SKM-1 treated with dmso at 0.1 percent for 144 hours (cell line): ENCODE measurements at regions not wholly inside any gene's neighbourhood (a gene's known extent, or its start where the extent isn't known, plus 50 kb on each side); places are given as distances from the start of the nearest gene placed in this dataset.
A peak's percentile ranks its signal among the peaks of the same experiment; 100 is the strongest.
"Not testable (repeated sequence)": the region's sequence is repeated elsewhere in the genome, so short reads cannot be mapped to it uniquely, and the experiment has no call there.

Experiments used
- DNase-seq: peaks from one replicate; lab custom pipeline; 2025; ENCODE audit not compliant: unreplicated experiment; lab: John Stamatoyannopoulos, UW

GRCh38 chr1:56092684-56093570 lies 486.4 kb downstream of the PLPP3 start:
- DNase-seq, result no peak

- not testable (repeated sequence) for DNase-seq
Measured at GRCh38 chr1:56089826-56090225, 489.5 kb downstream of the PLPP3 start.

DNA sequence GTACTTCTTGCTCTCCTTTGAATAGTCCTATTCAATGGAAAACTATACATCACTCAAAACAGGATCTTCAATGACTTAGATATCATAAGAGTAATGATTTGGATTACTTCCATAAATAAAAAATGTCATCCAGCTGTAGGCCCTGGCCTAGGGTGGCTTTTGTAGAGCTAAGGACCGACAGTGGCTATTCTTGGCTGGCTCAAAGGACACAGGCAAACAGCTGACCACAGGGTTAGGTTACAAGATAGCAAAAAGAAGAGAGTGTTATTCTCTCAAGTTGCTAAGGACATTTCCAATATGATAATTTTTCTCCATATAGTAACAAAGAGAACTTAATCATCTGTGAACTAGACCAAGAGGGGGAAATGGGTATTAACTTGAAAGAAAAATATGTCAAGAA lies 495.1 kb downstream of the PLPP3 start:
- no peak for DNase-seq

DNA sequence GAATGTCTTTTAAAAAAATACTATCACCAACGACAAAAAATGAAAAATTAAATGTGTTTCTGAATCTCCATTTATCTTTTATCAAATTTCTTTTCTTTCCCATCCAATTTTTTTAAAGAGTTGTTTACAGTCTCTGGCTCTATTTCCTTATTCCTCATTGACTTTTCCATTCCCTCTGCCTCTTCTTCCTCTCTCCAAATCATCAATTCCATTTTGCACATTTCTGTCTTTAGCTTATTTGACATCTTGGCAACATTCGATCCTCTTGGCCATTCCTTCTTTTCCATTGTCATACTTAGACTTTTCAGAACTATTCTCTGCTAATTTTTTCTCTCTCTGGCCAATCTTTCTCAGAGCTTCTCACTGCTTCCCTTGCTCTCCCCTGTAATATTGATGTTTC lies 497.6 kb downstream of the PLPP3 start:
- DNase-seq, result no peak

DNA sequence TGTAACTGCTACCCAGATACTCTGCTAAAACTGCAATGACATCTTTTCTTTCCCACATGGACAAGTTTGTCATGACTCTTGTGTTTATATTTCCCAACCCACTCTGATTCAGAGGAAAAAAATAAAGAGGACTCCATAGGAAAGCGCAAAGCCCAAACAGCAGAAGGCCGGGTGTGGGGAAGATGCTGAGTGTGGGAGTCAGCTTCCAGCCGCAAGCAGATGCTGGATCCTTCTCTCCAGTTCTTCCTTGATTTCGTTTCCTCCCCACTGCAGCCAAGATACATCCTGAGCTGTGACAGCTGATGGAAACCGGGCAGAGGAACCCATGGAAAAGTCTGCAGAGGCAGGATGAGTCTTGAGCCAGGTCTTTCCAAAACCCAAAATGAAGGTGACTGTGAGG lies 498.2 kb downstream of the PLPP3 start:
- DNase-seq, result no peak

GRCh38 chr1:56080123-56080522 lies 499.2 kb downstream of the PLPP3 start:
- no peak for DNase-seq

GRCh38 chr1:56079391-56079790 lies 500.0 kb downstream of the PLPP3 start:
- DNase-seq, result no peak

GRCh38 chr1:56077206-56077605 lies 502.2 kb downstream of the PLPP3 start:
- DNase-seq, result no peak

DNA sequence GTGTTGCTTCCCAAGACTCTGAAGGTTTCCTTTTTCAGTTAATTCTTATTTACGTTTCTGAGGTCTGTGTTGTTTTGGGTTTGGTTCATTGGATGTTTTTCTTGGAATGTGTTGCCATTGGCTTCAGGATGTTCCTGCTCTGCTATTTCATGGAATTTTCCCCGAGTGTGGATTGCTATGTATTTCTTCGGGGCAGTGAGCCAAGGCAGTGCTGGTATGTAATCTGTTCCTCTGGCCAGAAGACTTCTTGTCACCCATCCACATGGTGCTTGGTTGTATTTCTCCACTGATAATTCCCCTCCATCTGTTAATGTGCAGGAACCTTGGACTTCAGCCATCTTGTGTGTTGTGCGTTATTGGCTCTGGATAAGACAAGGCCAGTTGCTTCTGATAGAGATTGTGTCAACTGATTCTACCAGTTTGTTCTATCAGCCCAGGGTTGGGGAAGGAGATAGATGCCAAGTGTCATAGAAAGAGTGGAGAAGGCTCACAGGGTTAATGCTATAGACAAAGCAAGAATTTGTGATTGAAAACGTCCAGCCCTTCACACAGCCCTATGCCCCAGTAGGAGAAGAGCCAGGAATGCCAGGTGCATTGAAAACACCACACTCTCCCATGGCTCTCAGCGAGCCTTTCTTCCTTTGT lies 505.2 kb downstream of the PLPP3 start:
- DNase-seq, result no peak

DNA sequence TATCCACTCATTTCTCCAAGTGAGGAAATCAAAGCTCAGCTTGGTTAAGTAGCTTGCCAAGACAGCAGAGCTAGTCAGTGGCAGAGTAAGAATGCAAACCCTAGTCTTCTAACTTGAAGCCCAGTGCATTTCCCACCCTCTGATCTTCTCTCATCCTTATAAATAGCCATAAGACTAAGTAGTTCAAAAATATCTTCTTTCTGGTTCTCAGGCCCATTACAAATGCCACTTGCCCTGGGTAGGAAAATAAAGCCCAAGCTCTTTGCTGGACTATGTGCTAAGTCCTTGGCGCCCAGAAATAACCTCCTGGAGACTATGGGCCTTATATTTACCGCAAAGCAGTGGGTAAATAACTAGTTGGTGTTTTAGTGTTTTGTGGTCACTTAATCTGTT lies 505.8 kb downstream of the PLPP3 start:
- no peak for DNase-seq

DNA sequence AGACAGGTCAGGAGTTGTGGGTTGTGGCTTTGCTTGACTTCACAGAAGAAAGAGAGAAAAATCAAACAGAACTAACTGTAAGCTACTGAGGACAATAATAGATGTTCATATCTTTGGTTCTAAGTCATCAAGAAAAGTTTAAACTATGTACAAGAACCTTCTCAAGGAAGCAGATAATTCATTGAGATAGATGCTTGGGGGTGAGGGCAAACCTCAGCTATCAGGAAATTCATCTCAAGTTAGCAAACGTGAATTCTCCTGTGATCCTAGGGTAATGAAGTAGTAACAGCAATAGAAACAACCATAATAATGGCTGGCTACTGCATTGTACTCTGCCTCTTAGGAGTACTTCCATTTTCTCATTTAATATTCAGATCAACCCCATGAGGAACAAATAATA lies 506.2 kb downstream of the PLPP3 start:
- no peak for DNase-seq

GRCh38 chr1:56072310-56072709 lies 507.1 kb downstream of the PLPP3 start:
- no peak for DNase-seq

GRCh38 chr1:56071351-56071750 lies 508.0 kb downstream of the PLPP3 start:
- no peak for DNase-seq

DNA sequence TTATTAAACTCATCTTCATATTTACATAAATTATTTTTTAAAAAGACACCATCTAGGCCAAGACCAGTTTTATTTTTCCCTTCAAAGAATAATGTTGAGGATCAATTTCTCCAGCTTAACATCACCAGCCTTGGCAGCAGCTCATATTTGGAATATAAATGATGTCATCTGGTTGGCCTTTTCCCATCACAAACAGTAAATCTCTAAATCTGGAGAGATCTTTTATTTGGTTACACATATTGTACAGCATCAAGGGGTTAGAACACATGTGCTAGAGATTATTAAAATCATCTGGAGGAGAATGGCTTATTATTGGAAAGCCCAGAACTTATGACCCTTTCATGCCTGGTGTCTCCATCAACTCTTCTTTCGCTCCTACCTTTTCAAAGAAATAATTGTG lies 508.8 kb downstream of the PLPP3 start:
- no peak for DNase-seq

GRCh38 chr1:56069824-56070223 lies 509.5 kb downstream of the PLPP3 start:
- no peak for DNase-seq

GRCh38 chr1:56068908-56069307 lies 510.5 kb downstream of the PLPP3 start:
- no peak for DNase-seq

DNA sequence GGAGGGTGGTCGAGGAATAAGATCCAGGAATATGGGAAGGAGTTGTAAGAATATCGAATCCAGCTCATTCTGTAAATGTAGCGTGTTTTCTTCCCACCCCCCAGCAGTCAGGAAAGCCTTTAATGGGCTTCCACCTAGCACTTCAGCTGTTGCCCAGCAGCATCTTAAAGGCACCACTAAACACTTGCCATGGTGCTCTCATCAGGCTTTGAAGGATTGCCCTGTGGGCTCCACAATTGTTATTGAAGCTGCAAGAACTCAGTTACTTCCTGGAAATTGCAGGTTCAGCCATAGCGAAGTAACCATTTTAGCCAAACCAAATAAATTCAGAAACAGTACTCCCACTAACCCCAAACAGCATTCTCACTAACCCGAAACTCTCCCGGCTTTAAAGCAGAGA lies 511.2 kb downstream of the PLPP3 start:
- no peak for DNase-seq

GRCh38 chr1:56065729-56066128 lies 513.6 kb downstream of the PLPP3 start:
- no peak for DNase-seq

DNA sequence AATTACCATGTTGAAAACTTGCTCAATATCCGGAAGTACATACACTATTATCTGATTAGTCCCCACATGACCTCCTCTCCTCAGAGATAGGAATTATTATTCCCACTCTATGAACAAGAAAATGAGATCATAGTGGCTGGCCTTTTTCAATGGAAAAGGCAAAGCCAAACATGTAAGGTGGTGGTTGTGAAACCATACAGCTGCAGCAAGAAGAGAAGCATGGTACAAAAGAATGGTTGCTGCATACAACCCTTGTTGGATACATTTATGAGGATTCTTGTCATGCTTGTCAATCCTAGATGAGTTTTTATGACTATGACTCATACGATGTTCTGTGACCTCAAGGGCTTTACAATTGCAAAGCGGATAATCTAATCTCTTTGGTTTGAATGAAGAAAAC lies 514.7 kb downstream of the PLPP3 start:
- no peak for DNase-seq

DNA sequence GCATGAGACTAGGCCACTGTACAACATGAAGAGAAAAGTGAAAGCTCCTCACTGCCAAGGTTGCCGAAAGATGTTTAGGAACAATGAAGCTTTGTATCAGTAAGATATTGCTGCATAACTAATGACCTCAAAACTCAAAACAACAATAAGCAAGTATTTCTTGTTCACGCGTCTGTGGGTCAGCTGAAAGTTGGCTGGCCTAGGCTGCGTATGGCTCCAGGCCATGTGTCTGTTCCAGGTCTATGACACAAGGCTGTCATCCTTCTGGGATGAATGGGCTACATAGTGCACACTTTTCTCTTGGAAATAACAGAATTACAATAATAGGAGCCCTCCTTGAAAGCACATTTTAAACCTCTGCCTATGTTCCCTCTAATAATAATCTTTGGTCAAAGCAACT lies 515.9 kb downstream of the PLPP3 start:
- DNase-seq, result no peak

DNA sequence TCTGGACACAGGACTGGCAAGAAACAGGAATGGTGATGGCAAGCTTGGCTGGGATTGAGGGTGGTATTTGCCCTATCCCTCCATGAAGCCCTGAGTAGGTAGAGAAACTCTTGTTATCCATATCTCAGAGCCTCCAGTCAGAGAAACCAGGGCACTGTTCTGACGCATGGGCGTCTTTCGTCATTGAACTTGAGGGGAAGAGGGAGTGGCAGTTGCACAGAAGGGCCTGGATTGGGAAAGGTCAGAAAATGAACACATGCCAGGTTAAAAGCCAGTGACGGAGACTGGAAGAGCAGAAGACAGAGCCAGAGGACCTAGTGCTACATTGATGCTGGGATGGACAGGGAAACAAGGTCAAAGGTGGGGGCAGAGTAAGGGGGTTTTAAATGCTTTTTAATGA lies 516.7 kb downstream of the PLPP3 start:
- no peak for DNase-seq

DNA sequence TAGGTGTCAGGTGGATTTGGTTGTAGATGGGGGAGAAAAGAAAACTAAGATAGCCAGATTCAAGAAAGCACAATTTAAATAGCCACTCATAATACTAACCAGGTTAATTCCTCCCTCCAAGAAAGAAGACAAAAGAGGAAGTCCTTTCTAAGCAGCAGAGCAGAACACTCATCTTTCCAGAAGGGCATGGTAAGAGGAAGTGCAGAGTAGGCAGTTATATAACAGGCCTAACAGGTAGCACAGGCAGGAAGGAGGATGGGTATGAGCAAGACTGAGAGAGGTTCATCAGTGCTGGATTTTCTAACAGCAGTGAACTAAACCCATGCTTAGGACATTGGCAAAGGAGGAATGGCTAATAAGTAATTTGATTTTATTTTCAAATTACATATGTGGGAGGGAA lies 517.5 kb downstream of the PLPP3 start:
- peak; percentile 72 for DNase-seq

GRCh38 chr1:56060906-56061305 lies 518.5 kb downstream of the PLPP3 start:
- no peak for DNase-seq
